GM19372 (cell line): ENCODE measurements at regions not wholly inside any gene's neighbourhood (a gene's known extent, or its start where the extent isn't known, plus 50 kb on each side); places are given as distances from the start of the nearest gene placed in this dataset.
A peak's percentile ranks its signal among the peaks of the same experiment; 100 is the strongest.

ENCODE experiments used
- ATAC-seq: cut with Tn5 transposase; IDR thresholded peaks from one replicate; pipeline ENCODE4 v1.9.1; 2021; ENCODE audit warnings: mild to moderate bottlenecking, low read depth, moderate library complexity; ENCODE audit not compliant: unreplicated experiment

- ATAC-seq, result no peak
Observed at GRCh38 chr11:27216270-27217149, 146.5 kb downstream of the CCDC34 start.

DNA sequence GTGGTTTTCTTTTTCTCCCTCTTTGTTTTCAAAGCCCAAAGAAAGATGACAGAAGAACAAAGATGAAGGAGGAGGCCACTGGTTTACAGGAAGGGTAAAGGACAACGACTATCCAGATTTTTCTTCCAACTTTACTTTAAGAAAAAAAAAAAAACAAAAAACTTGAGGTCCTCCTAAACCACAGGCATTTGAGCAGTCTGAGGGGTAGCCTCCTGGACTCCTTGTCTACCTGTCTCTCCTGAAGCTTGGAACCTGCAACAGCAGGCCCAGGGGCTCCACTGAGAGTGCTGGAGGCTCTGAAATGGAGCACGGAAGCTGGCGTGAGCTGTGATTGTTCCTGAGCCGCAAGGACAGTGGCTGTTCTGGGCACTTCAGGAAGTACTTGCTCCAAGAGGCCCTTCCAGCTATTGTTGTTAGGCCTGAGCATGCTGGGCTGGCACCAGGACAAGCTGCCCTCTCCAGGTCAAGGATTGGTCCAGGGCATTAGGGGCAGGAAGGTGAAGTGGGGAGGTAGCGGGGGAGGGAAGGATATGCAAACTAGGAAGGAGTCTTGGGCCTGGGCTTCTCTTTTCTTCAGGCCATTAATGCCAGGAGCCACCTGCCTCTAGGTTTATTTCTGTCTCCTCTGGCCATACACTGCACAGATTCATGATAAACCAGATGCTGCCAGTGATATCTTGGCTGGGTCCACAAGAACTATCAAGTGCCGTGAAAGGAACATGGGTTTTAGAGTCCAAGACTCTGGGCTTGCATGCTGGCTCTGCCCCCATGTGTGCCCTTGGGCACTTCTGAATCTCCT lies 147.3 kb downstream of the CCDC34 start:
- no peak for ATAC-seq

DNA sequence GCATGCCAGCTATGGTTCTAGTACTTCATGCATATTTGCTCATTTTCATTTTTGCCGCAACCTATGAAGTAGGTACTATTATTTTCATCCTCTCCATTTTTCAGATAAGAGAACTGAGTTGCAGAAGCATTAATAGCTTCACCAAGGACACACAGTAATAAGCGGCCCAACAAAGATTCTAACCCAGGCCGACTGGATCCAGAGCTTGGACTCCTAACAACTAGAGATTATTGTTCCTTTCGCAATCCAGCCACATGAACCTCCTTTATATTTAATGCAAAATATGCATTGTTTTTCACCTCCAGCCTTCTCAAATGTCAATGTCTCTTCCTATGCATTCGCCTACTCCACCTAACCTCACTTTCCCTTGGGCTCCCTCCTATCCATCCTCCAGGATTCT lies 148.3 kb downstream of the CCDC34 start:
- no peak for ATAC-seq

- ATAC-seq, result no peak
Observed at GRCh38 chr11:27213232-27213660, 149.8 kb downstream of the CCDC34 start.

- peak; percentile 54 for ATAC-seq
Observed at GRCh38 chr11:27212248-27212780, 150.7 kb downstream of the CCDC34 start.

DNA sequence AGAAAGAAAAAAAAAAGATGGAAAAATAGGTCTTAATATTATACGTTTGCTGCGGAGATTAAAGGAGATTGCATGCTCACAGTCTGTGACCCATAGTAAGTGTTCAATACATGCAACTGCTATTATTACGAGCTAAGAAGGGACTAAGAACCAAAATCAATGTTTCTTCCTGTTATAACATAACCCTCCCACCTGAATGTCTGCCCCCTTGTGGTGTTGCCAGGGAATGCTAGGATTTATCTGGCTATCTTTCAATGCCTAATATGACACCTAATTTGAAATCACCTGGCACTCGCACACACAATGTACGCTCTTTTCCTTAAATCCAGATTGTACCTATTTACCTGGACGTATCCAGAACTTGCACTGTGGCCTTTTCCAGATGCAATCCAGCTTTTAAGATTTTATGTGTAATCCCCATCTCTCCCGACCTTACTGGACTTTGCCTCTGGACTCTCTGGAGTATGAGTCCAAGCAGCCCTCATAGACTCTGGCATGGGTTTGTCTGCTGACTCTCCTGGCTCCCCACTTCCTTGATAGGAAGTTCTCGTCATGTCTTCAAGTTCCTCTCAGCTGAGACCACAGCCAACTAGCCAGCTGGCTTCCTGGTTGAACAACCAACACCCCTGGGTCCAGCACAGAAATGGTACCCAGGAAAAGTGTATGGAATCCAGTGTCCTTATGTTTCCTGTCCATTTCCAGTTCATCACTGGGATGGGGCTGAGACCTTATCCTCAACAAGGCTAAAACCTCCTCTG lies 151.5 kb downstream of the CCDC34 start:
- no peak for ATAC-seq

GRCh38 chr11:27210531-27210930 lies 152.5 kb downstream of the CCDC34 start:
- ATAC-seq, result no peak

DNA sequence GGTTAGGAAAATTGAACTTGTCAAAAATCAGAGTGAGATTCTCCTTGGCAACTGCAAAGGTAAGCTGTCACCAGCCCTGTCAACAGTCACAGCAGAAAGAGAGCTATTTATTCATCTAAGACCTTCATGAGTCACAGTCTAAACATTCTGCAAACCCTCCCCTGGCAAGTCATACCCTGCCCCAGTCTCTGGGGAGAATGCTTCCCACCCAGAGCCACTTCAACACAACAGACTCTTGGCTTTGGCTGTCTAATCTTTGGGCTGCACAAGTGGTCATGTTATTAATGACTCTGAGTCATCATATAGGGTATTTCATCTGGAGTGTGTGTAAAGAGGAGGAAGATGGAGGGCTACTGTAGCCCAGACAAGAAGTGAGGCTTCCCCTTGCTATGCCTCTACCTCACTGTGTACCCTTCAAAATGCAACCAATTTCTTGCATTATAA lies 153.4 kb downstream of the CCDC34 start:
- no peak for ATAC-seq

DNA sequence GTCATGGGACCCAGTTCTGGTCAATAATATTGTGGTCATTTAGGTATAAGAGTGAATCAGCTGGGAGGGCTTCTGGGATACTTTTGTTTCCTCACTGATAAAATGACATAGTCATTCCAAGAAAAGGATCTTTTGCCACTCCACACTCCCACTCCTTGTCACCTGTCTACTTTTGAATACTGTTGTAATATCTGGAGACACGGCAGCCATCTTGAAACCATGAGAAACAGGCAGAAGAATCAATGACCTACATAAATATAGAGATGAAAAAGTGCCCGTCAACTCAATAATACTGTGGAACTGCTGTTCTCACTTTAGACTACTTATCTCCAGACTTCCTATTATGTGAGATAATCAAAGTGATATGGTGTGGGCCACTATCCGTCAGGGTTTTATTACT lies 154.2 kb downstream of the CCDC34 start:
- no peak for ATAC-seq

DNA sequence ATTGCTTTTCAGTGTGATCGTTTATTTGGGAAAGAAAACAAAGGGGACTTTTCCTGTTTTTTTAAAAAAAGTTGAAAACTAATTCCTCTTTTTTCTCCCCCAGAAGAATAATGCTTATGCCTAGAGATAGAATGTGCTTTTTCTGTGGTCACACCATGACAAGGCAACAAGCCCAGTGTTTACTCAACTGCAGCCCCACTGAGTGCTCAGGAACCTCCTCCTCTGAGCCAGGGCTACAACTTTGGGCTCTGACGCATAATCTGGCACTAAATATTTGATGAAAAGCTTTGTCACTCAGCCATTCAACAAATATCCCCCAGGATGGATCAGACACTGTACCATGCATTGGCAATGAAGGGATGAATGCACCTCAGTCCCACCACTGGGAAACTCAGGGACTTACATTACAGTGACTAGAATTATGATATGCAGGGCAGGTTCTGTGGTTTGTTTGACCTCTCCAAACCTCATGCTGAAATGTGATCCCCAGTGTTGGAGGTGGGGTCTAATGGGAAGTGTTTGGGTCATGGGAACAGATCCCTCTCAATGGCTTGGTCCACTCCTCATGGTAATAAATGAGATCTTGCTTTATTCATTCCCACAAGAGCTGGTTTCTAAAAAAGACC lies 155.9 kb downstream of the CCDC34 start:
- ATAC-seq, result no peak

- no peak for ATAC-seq
Observed at GRCh38 chr11:27205779-27206570, 157.0 kb downstream of the CCDC34 start.

GRCh38 chr11:27205250-27205649 lies 157.8 kb downstream of the CCDC34 start:
- no peak for ATAC-seq

GRCh38 chr11:27204529-27204928 lies 158.5 kb downstream of the CCDC34 start:
- ATAC-seq, result no peak

DNA sequence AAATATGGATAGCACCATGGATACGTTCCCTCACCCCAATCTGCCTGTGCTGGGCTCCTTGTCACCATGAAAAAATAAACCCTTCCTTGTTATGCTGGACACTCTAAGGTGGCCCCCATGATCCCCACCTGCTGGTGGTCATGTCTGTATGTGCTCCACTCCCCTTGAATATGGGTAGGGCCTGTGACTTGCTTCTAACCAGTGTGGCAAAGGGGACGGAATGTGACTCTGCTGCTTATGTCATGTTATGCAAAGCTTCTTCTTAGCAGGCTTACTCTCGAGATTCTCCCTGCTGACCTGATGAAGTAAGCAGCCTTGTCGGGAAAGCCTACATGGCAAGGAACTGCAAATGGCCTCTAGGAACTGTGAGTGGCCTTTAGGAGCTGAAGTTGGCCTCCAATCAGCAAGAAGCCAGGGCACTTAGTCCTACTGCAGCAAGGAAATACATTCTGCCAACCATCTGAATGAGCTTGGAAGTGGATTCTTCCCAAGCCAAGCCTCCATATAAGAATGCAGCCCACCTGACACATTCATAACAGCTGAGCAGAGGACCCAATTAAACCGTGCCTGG lies 159.9 kb downstream of the CCDC34 start:
- no peak for ATAC-seq

- no peak for ATAC-seq
Observed at GRCh38 chr11:27201454-27202302, 161.1 kb downstream of the BBOX1 start.

DNA sequence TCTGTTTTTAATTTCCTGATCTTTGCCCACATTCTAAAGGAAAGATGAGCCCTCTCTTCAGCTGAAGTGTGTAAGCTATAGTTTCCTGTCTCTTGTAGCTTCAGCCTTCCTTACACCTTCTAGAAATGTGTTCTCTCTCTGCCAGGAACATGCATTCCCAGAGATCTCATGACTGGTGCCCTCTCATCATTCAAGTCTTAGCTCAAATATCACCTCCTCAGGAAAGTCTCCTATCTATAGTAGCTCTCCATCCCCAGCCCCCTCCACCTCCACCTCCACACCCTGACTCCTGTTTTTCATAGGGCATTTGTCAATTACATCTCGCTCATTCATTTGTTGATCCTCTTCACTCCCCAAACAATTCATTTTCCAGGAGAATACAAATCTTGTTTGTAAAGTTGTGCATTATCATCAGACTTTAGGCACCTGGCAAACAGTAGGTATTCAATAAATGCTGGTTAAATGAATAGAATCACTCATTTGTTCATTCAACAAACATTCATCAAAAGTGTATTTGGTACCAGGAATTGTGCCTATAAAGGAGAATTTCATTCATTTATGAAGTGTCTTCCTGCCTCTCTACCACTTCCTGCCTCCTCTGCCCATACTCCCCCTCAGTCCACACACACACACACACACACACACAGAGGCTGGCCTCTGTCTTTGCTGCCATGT lies 160.3 kb downstream of the BBOX1 start:
- ATAC-seq, result no peak

DNA sequence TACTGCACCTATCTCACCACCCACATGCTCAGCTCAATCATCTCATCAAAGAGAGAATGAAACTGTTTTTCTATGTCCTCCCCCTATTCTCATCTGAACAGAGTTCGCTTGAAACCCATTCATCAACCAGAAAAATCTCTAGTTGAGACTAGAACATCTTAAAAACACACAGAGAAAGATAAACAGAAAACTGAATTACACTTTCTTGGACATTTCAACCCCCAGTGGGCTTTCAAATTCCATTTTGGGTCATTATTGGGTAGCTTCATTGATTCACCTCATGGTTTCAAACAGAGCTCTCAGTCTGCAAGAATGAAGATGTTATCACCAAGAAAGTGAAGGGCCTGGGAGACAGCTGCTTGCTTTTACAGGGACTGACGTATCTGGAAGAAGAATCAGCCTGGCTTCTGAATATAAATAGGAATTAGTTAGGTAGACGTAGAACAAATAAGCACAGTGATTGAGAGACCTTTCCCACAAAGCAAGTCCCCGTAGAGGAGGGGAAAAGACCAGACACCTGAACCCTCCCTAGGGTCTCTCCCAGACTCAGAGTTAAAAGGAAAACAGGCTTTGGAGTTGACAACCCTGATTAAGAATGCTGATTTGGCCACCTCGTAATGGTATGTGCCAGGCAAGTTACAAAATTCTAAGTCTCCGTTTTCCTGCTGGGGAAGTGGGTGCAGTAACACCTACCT lies 155.7 kb downstream of the BBOX1 start:
- ATAC-seq, result no peak
